ENCODE measurements at regions not wholly inside any gene's neighbourhood (a gene's known extent, or its start where the extent isn't known, plus 50 kb on each side); places are given as distances from the start of the nearest gene placed in this dataset.
A peak's percentile ranks its signal among the peaks of the same experiment; 100 is the strongest.

DNA sequence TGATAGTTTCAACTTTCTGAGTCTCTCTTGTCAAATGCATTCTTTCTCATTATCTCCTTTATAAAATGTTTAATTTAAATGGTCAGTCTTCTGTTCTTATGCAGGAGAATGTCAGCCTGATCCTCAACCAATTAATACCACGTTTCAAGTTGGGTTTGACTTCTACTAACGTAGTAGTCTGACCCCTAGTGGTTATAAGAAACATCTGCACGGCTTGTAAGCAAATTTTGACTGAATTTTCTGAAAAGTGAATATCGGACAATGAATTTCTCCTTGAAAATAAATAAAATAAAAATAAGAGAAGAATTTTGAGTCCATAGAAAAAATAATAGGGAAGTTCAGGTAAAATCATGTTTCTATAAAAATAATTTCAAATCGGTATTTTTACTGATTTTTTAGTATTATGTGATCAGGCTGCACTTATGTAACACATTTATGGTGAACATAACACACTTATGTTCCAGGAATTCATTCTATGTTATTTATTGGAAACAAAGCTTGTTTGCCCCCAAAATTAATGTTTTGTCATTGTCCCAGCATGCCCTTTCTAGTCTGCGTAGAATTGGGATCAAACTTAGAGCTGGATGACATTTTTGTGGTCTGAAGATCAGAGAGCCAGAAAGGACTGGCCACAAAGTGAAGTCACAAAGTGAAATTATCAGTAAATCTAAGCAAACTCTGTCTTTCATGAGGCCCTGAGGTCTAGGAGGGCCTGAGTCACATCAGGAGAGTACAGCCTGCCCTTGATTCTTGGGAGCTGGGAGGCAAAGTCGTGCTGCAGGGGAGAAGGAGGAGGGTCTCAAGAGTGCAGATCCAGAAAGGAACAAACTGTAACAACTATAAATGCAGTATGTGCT is 101.2 kb upstream of the STXBP6 start:
- Histone ChIP-seq H3K27me3 (ENCODE audit: insufficient read depth, low read depth, low read length) (no peaks in the 10 kb centered on the region), H3K9me2 (ENCODE audit: insufficient read depth, low read length) (no peaks in the 10 kb centered on the region), H3K79me2 (replicated peaks; ENCODE audit: insufficient read depth, low read length) (no peaks in the 10 kb centered on the region), H3K4me3 (ENCODE audit: low read length) (no peak overlapping the region), H3F3A (ENCODE audit: insufficient read depth, low read length, poor library complexity, severe bottlenecking) (no peaks in the 10 kb centered on the region), H4K20me1 (ENCODE audit: insufficient read depth) (no peaks in the 10 kb centered on the region), H3K27ac (ENCODE audit: low read length) (no peak overlapping the region), H3K9me3 (ENCODE audit: low read length) (no peaks in the 10 kb centered on the region), H3K9ac (ENCODE audit: low read length) (no peak overlapping the region), H3K4me2 (ENCODE audit: low read length) (no peak overlapping the region), H2AFZ (ENCODE audit: low read depth, low read length) (no peak overlapping the region), H3K36me3 (ENCODE audit: insufficient read depth, low read length) (no peaks in the 10 kb centered on the region)
- TF ChIP-seq RAD21 (conservative IDR thresholded peaks at IDR 0.05) (peak; percentile 78), CTCF (IDR thresholded peaks at IDR 0.05; ENCODE audit: poor library complexity, severe bottlenecking) (peak; percentile 77), SMC3 (conservative IDR thresholded peaks at IDR 0.05; ENCODE audit: poor library complexity) (peak; percentile 80), TAF1 (IDR thresholded peaks at IDR 0.05; ENCODE audit: low read depth) (no peak)

DNA sequence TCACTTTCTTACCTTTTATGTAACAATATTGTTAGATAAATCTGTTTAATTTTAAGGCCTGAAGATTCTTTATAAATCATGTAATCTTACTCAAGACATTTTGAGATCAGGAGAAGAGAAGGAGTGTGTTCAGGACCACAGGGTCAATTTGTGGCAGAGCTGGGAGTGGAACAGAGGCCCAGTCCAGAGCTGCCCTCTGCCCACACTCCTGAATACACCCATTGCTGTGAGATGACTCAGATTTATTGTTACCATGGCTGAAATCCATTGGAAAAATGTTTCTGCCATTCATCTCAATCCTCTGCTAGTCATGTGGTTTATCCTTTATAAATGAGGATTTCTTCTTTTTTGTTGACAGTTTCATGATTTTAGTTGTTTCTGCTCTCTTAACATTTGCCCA is 100.5 kb upstream of the STXBP6 start:
- Histone ChIP-seq H3K4me2 (ENCODE audit: low read length) (no peak overlapping the region), H3K9ac (ENCODE audit: low read length) (no peak overlapping the region)

More for the DNA sequence above, 100.5 kb upstream of the STXBP6 start:
- Histone ChIP-seq H3K4me3 (ENCODE audit: low read length) (no peak overlapping the region), H3K9me2 (ENCODE audit: insufficient read depth, low read length) (no peaks in the 10 kb centered on the region), H3K27ac (ENCODE audit: low read length) (no peak overlapping the region), H3F3A (ENCODE audit: insufficient read depth, low read length, poor library complexity, severe bottlenecking) (no peaks in the 10 kb centered on the region), H3K79me2 (replicated peaks; ENCODE audit: insufficient read depth, low read length) (no peaks in the 10 kb centered on the region), H4K20me1 (ENCODE audit: insufficient read depth) (no peaks in the 10 kb centered on the region), H3K9me3 (ENCODE audit: low read length) (no peaks in the 10 kb centered on the region), H3K27me3 (ENCODE audit: insufficient read depth, low read depth, low read length) (no peaks in the 10 kb centered on the region), H3K36me3 (ENCODE audit: insufficient read depth, low read length) (no peaks in the 10 kb centered on the region), H2AFZ (ENCODE audit: low read depth, low read length) (no peak overlapping the region)
- TF ChIP-seq CTCF (IDR thresholded peaks at IDR 0.05; ENCODE audit: poor library complexity, severe bottlenecking) (no peak), POLR2AphosphoS5 (IDR thresholded peaks at IDR 0.05) (no peak), EZH2 (IDR thresholded peaks at IDR 0.05; ENCODE audit: borderline replicate concordance, insufficient read depth, low read length, poor library complexity, severe bottlenecking) (no peak), EP300 (conservative IDR thresholded peaks at IDR 0.05; ENCODE audit: poor library complexity, severe bottlenecking) (no peak), MXI1 (conservative IDR thresholded peaks at IDR 0.05; ENCODE audit: poor library complexity, severe bottlenecking) (no peak), TAF1 (IDR thresholded peaks at IDR 0.05; ENCODE audit: low read depth) (no peak), RAD21 (conservative IDR thresholded peaks at IDR 0.05) (no peak), SMC3 (conservative IDR thresholded peaks at IDR 0.05; ENCODE audit: poor library complexity) (no peak), REST (IDR thresholded peaks at IDR 0.05; ENCODE audit: borderline replicate concordance) (no peak)
